ENCODE measurements at regions not wholly inside any gene's neighbourhood (a gene's known extent, or its start where the extent isn't known, plus 50 kb on each side); places are given as distances from the start of the nearest gene placed in this dataset.

DNA sequence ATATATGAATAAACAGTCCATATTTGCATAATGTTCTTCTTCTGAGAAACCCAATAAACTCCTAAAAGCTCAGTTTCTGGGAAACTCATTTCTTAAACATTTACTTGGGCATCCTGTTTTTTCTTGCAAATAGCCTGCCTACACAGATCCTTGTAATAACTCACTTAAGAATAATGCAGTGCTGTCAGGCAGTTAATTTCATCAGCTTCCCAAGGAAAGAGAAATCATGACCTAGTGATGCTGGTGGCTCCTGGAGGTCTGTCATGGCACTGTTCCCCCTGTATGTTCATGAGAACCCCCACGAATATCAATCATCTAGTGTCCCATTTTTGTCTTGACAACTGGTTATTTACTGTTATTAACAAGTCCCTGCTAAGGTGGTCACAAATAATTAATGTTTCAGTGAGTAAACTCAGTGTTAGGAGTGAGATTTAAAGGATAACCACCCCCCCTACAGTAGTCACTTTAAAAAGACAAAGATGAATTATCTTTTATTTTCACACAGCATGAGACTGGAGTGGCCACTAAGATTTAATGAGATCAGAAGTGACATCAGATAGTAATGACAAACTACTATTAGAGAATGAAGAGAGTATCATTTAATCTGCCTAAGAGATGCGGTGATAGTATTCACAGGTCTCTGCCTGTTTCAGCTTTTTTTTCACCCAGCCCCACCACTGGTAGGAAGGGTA lies 279.5 kb upstream of the NECTIN3 start (continued):
- TF ChIP-seq HMGA2 (CRISPR knock-in tag; IDR thresholded peaks at IDR 0.05): no peak
- no peak for TF ChIP-seq NR3C1 (CRISPR knock-in tag; conservative IDR thresholded peaks at IDR 0.05; ENCODE audit: low read depth)
- TF ChIP-seq OVOL2 (CRISPR knock-in tag; IDR thresholded peaks at IDR 0.05; ENCODE audit: borderline replicate concordance): no peak
- TF ChIP-seq, protein P1, sequence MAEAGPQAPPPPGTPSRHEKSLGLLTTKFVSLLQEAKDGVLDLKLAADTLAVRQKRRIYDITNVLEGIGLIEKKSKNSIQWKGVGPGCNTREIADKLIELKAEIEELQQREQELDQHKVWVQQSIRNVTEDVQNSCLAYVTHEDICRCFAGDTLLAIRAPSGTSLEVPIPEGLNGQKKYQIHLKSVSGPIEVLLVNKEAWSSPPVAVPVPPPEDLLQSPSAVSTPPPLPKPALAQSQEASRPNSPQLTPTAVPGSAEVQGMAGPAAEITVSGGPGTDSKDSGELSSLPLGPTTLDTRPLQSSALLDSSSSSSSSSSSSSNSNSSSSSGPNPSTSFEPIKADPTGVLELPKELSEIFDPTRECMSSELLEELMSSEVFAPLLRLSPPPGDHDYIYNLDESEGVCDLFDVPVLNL (CRISPR knock-in tag; IDR thresholded peaks at IDR 0.05; ENCODE audit: borderline replicate concordance, low read depth): no peak
- no peak for TF ChIP-seq PRRX2 (CRISPR knock-in tag; IDR thresholded peaks at IDR 0.05)
- TF ChIP-seq, protein P2, sequence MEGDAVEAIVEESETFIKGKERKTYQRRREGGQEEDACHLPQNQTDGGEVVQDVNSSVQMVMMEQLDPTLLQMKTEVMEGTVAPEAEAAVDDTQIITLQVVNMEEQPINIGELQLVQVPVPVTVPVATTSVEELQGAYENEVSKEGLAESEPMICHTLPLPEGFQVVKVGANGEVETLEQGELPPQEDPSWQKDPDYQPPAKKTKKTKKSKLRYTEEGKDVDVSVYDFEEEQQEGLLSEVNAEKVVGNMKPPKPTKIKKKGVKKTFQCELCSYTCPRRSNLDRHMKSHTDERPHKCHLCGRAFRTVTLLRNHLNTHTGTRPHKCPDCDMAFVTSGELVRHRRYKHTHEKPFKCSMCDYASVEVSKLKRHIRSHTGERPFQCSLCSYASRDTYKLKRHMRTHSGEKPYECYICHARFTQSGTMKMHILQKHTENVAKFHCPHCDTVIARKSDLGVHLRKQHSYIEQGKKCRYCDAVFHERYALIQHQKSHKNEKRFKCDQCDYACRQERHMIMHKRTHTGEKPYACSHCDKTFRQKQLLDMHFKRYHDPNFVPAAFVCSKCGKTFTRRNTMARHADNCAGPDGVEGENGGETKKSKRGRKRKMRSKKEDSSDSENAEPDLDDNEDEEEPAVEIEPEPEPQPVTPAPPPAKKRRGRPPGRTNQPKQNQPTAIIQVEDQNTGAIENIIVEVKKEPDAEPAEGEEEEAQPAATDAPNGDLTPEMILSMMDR (IDR thresholded peaks at IDR 0.05): no peak
- no peak for TF ChIP-seq SP1 (CRISPR knock-in tag; conservative IDR thresholded peaks at IDR 0.05)

- peaks cover 2% of the 10 kb centered on the region for H3K9me3 Mint-ChIP-seq
- POLR2A ChIA-PET: no interaction called here
- DNase-seq (ENCODE audit: low spot score): no peak
- H3K27ac Mint-ChIP-seq: no peak overlapping the region
- CTCF ChIA-PET: no interaction called here
- no peak overlapping the region for H3K4me3 Mint-ChIP-seq
- peaks cover 7% of the 10 kb centered on the region; the same call in 1 of the 2 replicates for H3K4me1 Mint-ChIP-seq
- H3K36me3 Mint-ChIP-seq: peaks cover 2% of the 10 kb centered on the region
- no peaks in the 10 kb centered on the region for H3K27me3 Mint-ChIP-seq (ENCODE audit: low read depth)
- no peak for ATAC-seq
- TF ChIP-seq, protein P3, sequence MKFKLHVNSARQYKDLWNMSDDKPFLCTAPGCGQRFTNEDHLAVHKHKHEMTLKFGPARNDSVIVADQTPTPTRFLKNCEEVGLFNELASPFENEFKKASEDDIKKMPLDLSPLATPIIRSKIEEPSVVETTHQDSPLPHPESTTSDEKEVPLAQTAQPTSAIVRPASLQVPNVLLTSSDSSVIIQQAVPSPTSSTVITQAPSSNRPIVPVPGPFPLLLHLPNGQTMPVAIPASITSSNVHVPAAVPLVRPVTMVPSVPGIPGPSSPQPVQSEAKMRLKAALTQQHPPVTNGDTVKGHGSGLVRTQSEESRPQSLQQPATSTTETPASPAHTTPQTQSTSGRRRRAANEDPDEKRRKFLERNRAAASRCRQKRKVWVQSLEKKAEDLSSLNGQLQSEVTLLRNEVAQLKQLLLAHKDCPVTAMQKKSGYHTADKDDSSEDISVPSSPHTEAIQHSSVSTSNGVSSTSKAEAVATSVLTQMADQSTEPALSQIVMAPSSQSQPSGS (CRISPR knock-in tag; IDR thresholded peaks at IDR 0.05; ENCODE audit: borderline replicate concordance, low read depth): no peak
- no peak for TF ChIP-seq ZNF396 (CRISPR knock-in tag; IDR thresholded peaks at IDR 0.05; ENCODE audit: borderline replicate concordance)
- no peak for TF ChIP-seq ZMAT4 (CRISPR knock-in tag; IDR thresholded peaks at IDR 0.05)
- no peak for TF ChIP-seq ETV6 (CRISPR knock-in tag; IDR thresholded peaks at IDR 0.05)
- no peak for TF ChIP-seq NR3C1 (CRISPR knock-in tag; conservative IDR thresholded peaks at IDR 0.05; ENCODE audit: low read depth)
- TF ChIP-seq, protein P4, sequence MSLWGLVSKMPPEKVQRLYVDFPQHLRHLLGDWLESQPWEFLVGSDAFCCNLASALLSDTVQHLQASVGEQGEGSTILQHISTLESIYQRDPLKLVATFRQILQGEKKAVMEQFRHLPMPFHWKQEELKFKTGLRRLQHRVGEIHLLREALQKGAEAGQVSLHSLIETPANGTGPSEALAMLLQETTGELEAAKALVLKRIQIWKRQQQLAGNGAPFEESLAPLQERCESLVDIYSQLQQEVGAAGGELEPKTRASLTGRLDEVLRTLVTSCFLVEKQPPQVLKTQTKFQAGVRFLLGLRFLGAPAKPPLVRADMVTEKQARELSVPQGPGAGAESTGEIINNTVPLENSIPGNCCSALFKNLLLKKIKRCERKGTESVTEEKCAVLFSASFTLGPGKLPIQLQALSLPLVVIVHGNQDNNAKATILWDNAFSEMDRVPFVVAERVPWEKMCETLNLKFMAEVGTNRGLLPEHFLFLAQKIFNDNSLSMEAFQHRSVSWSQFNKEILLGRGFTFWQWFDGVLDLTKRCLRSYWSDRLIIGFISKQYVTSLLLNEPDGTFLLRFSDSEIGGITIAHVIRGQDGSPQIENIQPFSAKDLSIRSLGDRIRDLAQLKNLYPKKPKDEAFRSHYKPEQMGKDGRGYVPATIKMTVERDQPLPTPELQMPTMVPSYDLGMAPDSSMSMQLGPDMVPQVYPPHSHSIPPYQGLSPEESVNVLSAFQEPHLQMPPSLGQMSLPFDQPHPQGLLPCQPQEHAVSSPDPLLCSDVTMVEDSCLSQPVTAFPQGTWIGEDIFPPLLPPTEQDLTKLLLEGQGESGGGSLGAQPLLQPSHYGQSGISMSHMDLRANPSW (CRISPR knock-in tag; conservative IDR thresholded peaks at IDR 0.05; ENCODE audit: low read depth): no peak
- TF ChIP-seq, protein P5, sequence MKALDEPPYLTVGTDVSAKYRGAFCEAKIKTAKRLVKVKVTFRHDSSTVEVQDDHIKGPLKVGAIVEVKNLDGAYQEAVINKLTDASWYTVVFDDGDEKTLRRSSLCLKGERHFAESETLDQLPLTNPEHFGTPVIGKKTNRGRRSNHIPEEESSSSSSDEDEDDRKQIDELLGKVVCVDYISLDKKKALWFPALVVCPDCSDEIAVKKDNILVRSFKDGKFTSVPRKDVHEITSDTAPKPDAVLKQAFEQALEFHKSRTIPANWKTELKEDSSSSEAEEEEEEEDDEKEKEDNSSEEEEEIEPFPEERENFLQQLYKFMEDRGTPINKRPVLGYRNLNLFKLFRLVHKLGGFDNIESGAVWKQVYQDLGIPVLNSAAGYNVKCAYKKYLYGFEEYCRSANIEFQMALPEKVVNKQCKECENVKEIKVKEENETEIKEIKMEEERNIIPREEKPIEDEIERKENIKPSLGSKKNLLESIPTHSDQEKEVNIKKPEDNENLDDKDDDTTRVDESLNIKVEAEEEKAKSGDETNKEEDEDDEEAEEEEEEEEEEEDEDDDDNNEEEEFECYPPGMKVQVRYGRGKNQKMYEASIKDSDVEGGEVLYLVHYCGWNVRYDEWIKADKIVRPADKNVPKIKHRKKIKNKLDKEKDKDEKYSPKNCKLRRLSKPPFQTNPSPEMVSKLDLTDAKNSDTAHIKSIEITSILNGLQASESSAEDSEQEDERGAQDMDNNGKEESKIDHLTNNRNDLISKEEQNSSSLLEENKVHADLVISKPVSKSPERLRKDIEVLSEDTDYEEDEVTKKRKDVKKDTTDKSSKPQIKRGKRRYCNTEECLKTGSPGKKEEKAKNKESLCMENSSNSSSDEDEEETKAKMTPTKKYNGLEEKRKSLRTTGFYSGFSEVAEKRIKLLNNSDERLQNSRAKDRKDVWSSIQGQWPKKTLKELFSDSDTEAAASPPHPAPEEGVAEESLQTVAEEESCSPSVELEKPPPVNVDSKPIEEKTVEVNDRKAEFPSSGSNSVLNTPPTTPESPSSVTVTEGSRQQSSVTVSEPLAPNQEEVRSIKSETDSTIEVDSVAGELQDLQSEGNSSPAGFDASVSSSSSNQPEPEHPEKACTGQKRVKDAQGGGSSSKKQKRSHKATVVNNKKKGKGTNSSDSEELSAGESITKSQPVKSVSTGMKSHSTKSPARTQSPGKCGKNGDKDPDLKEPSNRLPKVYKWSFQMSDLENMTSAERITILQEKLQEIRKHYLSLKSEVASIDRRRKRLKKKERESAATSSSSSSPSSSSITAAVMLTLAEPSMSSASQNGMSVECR (CRISPR knock-in tag; IDR thresholded peaks at IDR 0.05; ENCODE audit: borderline replicate concordance): no peak
- TF ChIP-seq KAT7 (CRISPR knock-in tag; IDR thresholded peaks at IDR 0.05; ENCODE audit: borderline replicate concordance): no peak
- TF ChIP-seq ATF3 (CRISPR knock-in tag; conservative IDR thresholded peaks at IDR 0.05): no peak
- TF ChIP-seq ZNF423 (CRISPR knock-in tag; IDR thresholded peaks at IDR 0.05): no peak
- TF ChIP-seq ZNF532 (CRISPR knock-in tag; IDR thresholded peaks at IDR 0.05; ENCODE audit: borderline replicate concordance): no peak
Measured at GRCh38 chr3:110793611-110794010, 278.0 kb upstream of the NECTIN3 start.

Data from WTC11 (cell line).